Fibroblast of skin of abdomen (primary cell): ENCODE measurements at regions not wholly inside any gene's neighbourhood (a gene's known extent, or its start where the extent isn't known, plus 50 kb on each side); places are given as distances from the start of the nearest gene placed in this dataset.
A peak's percentile ranks its signal among the peaks of the same experiment; 100 is the strongest.
"Not testable (repeated sequence)": the region's sequence is repeated elsewhere in the genome, so short reads cannot be mapped to it uniquely, and the experiment has no call there.

Experiments
- DNase-seq: peaks from one replicate; pipeline ENCODE4 v3.0.0-alpha.2; 2013

- no peak for DNase-seq
Measured at GRCh38 chr2:114066186-114066747, 176.4 kb downstream of the ACTR3 start.

GRCh38 chr2:114068438-114068837 lies 178.5 kb downstream of the ACTR3 start:
- no peak for DNase-seq

GRCh38 chr2:114076961-114077360 lies 187.1 kb downstream of the ACTR3 start:
- no peak for DNase-seq

GRCh38 chr2:114079366-114080004 lies 189.6 kb downstream of the ACTR3 start:
- no peak for DNase-seq

- no peak for DNase-seq
Measured at GRCh38 chr2:114082731-114083433, 193.0 kb downstream of the ACTR3 start.

GRCh38 chr2:114083717-114084387 lies 194.0 kb downstream of the ACTR3 start:
- no peak for DNase-seq

GRCh38 chr2:114085238-114085637 lies 195.3 kb downstream of the ACTR3 start:
- DNase-seq, result no peak

- no peak for DNase-seq
Measured at GRCh38 chr2:114085992-114086391, 196.1 kb downstream of the ACTR3 start.

GRCh38 chr2:114089636-114090319 lies 199.9 kb downstream of the ACTR3 start:
- no peak for DNase-seq

GRCh38 chr2:114091010-114091409 lies 201.1 kb downstream of the ACTR3 start:
- DNase-seq, result no peak

GRCh38 chr2:114108249-114108648 lies 218.4 kb downstream of the ACTR3 start:
- no peak for DNase-seq

- DNase-seq, result no peak
Measured at GRCh38 chr2:114108824-114109416, 219.0 kb downstream of the ACTR3 start.

GRCh38 chr2:114111329-114111728 lies 221.4 kb downstream of the ACTR3 start:
- no peak for DNase-seq

GRCh38 chr2:114113518-114113917 lies 223.6 kb downstream of the ACTR3 start:
- DNase-seq, result no peak

GRCh38 chr2:114118088-114118487 lies 228.2 kb downstream of the ACTR3 start:
- DNase-seq, result no peak

- DNase-seq, result no peak
Measured at GRCh38 chr2:114119862-114120261, 230.0 kb downstream of the ACTR3 start.

GRCh38 chr2:114122930-114123329 lies 233.0 kb downstream of the ACTR3 start:
- DNase-seq, result no peak

GRCh38 chr2:114123925-114124324 lies 234.0 kb downstream of the ACTR3 start:
- no peak for DNase-seq

GRCh38 chr2:114127372-114127771 lies 237.5 kb downstream of the ACTR3 start:
- peak; percentile 1 for DNase-seq

GRCh38 chr2:114128263-114128662 lies 238.4 kb downstream of the ACTR3 start:
- DNase-seq, result no peak

GRCh38 chr2:114128725-114129124 lies 238.8 kb downstream of the ACTR3 start:
- no peak for DNase-seq

- not testable (repeated sequence) for DNase-seq
Measured at GRCh38 chr2:114132050-114132449, 242.2 kb downstream of the ACTR3 start.
